HepG2 (cell line): ENCODE measurements at regions not wholly inside any gene's neighbourhood (a gene's known extent, or its start where the extent isn't known, plus 50 kb on each side); places are given as distances from the start of the nearest gene placed in this dataset.

Experiments used
- EP300 ChIP-seq, 3 experiments: sonication (generic) in 1 of 3; formaldehyde crosslinking in 1 of 3; IDR thresholded peaks; 2 replicates each; pipeline versions ENCODE4 v1.5.1 to v1.6.1; 2011 to 2020; ENCODE audit warnings: low read depth in 2 of 3, low read length in 2 of 3, borderline replicate concordance in 1 of 3, improper control_type of control experiment in 1 of 3, mild to moderate bottlenecking in 1 of 3, missing genetic modification reagents in 1 of 3, moderate library complexity in 1 of 3
- EZH2 ChIP-seq: conservative IDR thresholded peaks from 2 replicates; pipeline ENCODE4 v1.6.1; 2012; ENCODE audit warnings: mild to moderate bottlenecking, low read depth, low read length, moderate library complexity
- FOXA1 ChIP-seq, 2 experiments: fragments of 450-650 bp in 1 of 2; sonication (generic) in 1 of 2; formaldehyde crosslinking in 1 of 2; IDR thresholded peaks; 2 replicates each; pipeline versions ENCODE4 v1.4.0 to v1.6.1; 2016 to 2020; ENCODE audit warnings: missing genetic modification reagents in 1 of 2
- FUBP1 ChIP-seq: sonication (generic); formaldehyde crosslinking; IDR thresholded peaks from 2 replicates; pipeline ENCODE4 v1.5.1; 2020; ENCODE audit warnings: missing genetic modification reagents, mild to moderate bottlenecking, borderline replicate concordance
- HCFC1 ChIP-seq: fragments of 150-350 bp; IDR thresholded peaks from 2 replicates; pipeline ENCODE4 v1.6.1; 2014; ENCODE audit warnings: low read depth, low read length
- IRF2 ChIP-seq: IDR thresholded peaks from 2 replicates; pipeline ENCODE4 v1.6.1; 2018; ENCODE audit warnings: missing genetic modification reagents, missing compliant biosample characterization
- IRX3 ChIP-seq: sonication (generic); formaldehyde crosslinking; IDR thresholded peaks from 2 replicates; pipeline ENCODE4 v1.8.1; 2023; ENCODE audit warnings: mild to moderate bottlenecking, low read depth, missing genetic modification reagents, borderline replicate concordance
- KLF11 ChIP-seq: IDR thresholded peaks from 2 replicates; pipeline ENCODE4 v1.6.1; 2016; ENCODE audit warnings: missing compliant biosample characterization
- KLF16 ChIP-seq, 2 experiments: sonication (generic) in 1 of 2; formaldehyde crosslinking in 1 of 2; IDR thresholded peaks; 2 replicates each; pipeline versions ENCODE4 v1.6.1 to v1.8.0; 2016 to 2023; ENCODE audit warnings: missing genetic modification reagents in 2 of 2, missing compliant biosample characterization in 1 of 2
- MATR3 ChIP-seq: sonication (generic); formaldehyde crosslinking; IDR thresholded peaks from 2 replicates; pipeline ENCODE4 v1.4.0; 2020; ENCODE audit warnings: missing genetic modification reagents
- MEIS1 ChIP-seq: sonication (generic); formaldehyde crosslinking; IDR thresholded peaks from 2 replicates; pipeline ENCODE4 v1.9.0; 2021; ENCODE audit warnings: mild to moderate bottlenecking, missing genetic modification reagents, moderate library complexity, borderline replicate concordance
- NFIC ChIP-seq: IDR thresholded peaks from 2 replicates; pipeline ENCODE4 v1.6.1; 2012; ENCODE audit warnings: mild to moderate bottlenecking, low read length, inconsistent platforms
- NR2F2 ChIP-seq: IDR thresholded peaks from 2 replicates; pipeline ENCODE4 v1.6.1; 2012; ENCODE audit warnings: low read depth, inconsistent platforms, borderline replicate concordance
- NR2F6 ChIP-seq, 2 experiments: IDR thresholded peaks; 2 replicates each; pipeline ENCODE4 v1.6.1; 2016; ENCODE audit warnings: antibody characterized with exemption in 1 of 2, mild to moderate bottlenecking in 1 of 2
- PRMT3 ChIP-seq: sonication (generic); formaldehyde crosslinking; IDR thresholded peaks from 2 replicates; pipeline ENCODE4 v1.8.1; 2022; ENCODE audit warnings: low read depth, mild to moderate bottlenecking, moderate library complexity, missing genetic modification reagents, borderline replicate concordance
- SETDB1 ChIP-seq: sonication (generic); formaldehyde crosslinking; IDR thresholded peaks from 2 replicates; pipeline ENCODE4 v1.5.1; 2020; ENCODE audit warnings: missing genetic modification reagents, mild to moderate bottlenecking, borderline replicate concordance
- SOX5 ChIP-seq: IDR thresholded peaks from 2 replicates; pipeline ENCODE4 v1.6.1; 2016; ENCODE audit warnings: borderline replicate concordance
- SOX6 ChIP-seq, 2 experiments: fragments of 450-650 bp in 1 of 2; sonication (generic) in 1 of 2; formaldehyde crosslinking in 1 of 2; IDR thresholded peaks; 2 replicates each; pipeline versions ENCODE4 v1.4.0 to v1.6.1; 2017 to 2020; ENCODE audit warnings: antibody characterized with exemption in 1 of 2, mild to moderate bottlenecking in 1 of 2, missing genetic modification reagents in 1 of 2
- TEF ChIP-seq: sonication (generic); formaldehyde crosslinking; IDR thresholded peaks from 2 replicates; pipeline ENCODE4 v1.5.0; 2020; ENCODE audit warnings: missing genetic modification reagents
- TOPORS ChIP-seq: sonication (generic); formaldehyde crosslinking; IDR thresholded peaks from 2 replicates; pipeline ENCODE4 v1.8.0; 2023; ENCODE audit warnings: mild to moderate bottlenecking, missing genetic modification reagents
- USF2 ChIP-seq, 2 experiments: sonication (generic) in 1 of 2; formaldehyde crosslinking in 1 of 2; IDR thresholded peaks; 2 replicates each; pipeline versions ENCODE4 v1.5.1 to v1.6.1; 2011 to 2020; ENCODE audit warnings: borderline replicate concordance in 1 of 2, low read depth in 1 of 2, low read length in 1 of 2, mild to moderate bottlenecking in 1 of 2, missing genetic modification reagents in 1 of 2, moderate library complexity in 1 of 2
- ZFP90 ChIP-seq: sonication (generic); formaldehyde crosslinking; IDR thresholded peaks from 2 replicates; pipeline ENCODE4 v1.8.0; 2022; ENCODE audit warnings: missing genetic modification reagents, mild to moderate bottlenecking, inconsistent platforms, borderline replicate concordance
- ZNF20 ChIP-seq: sonication (generic); formaldehyde crosslinking; IDR thresholded peaks from 2 replicates; pipeline ENCODE4 v1.4.0; 2020; ENCODE audit warnings: mild to moderate bottlenecking, moderate library complexity, missing genetic modification reagents
- ZNF354B ChIP-seq: sonication (generic); formaldehyde crosslinking; IDR thresholded peaks from 2 replicates; pipeline ENCODE4 v1.8.0; 2022; ENCODE audit warnings: mild to moderate bottlenecking, missing genetic modification reagents
- ZNF589 ChIP-seq: sonication (generic); formaldehyde crosslinking; conservative IDR thresholded peaks from 2 replicates; pipeline ENCODE4 v1.8.0; 2022; ENCODE audit warnings: mild to moderate bottlenecking, moderate library complexity, missing genetic modification reagents
- ZNF7 ChIP-seq: IDR thresholded peaks from 2 replicates; pipeline ENCODE4 v1.6.1; 2016; ENCODE audit warnings: missing biosample characterization, missing genetic modification reagents
- ZNF747 ChIP-seq: sonication (generic); formaldehyde crosslinking; IDR thresholded peaks from 2 replicates; pipeline ENCODE4 v1.8.1; 2023; ENCODE audit warnings: missing genetic modification reagents, mild to moderate bottlenecking, borderline replicate concordance

GRCh38 chr3:40805456-40805855 lies 280.7 kb downstream of the ZNF621 start (continued):
- TF ChIP-seq USF2 (IDR thresholded peaks at IDR 0.05; ENCODE audit: low read depth, low read length) (no peak), USF2 (CRISPR knock-in tag; IDR thresholded peaks at IDR 0.05; ENCODE audit: borderline replicate concordance) (no peak), IRX3 (CRISPR knock-in tag) (no peak), ZNF589 (no peak), KLF11 (no peak), FUBP1 (CRISPR knock-in tag) (no peak), FOXA1 (IDR thresholded peaks at IDR 0.05) (no peak), FOXA1 (CRISPR knock-in tag; IDR thresholded peaks at IDR 0.05) (no peak), TOPORS (CRISPR knock-in tag) (no peak), KLF16 (CRISPR knock-in tag; IDR thresholded peaks at IDR 0.05) (no peak), ZFP90 (no peak), MATR3 (CRISPR knock-in tag) (no peak), TEF (CRISPR knock-in tag) (no peak), NR2F2 (0 out of 2 replicates have a peak, but pooled peaks have one; percentile 23), SETDB1 (CRISPR knock-in tag) (no peak), ZNF7 (CRISPR knock-in tag) (no peak), PRMT3 (no peak), EZH2 (no peak), ZNF20 (CRISPR knock-in tag) (no peak), MEIS1 (no peak), NR2F6 (IDR thresholded peaks at IDR 0.05) (peak; percentile 34; the same call in 1 of the 2 replicates), NR2F6 (CRISPR knock-in tag; IDR thresholded peaks at IDR 0.05) (no peak), EP300 (IDR thresholded peaks at IDR 0.05; ENCODE audit: low read depth in 2 of 2, low read length in 2 of 2) (peak in 1 of 2 experiments; percentile 18; a peak in 1 of 4 replicates), EP300 (CRISPR knock-in tag; IDR thresholded peaks at IDR 0.05; ENCODE audit: borderline replicate concordance) (no peak), IRF2 (CRISPR knock-in tag) (no peak), NFIC (no peak), SOX5 (CRISPR knock-in tag) (peak; percentile 72; the same call in 1 of the 2 replicates), SOX6 (IDR thresholded peaks at IDR 0.05) (no peak), SOX6 (CRISPR knock-in tag; IDR thresholded peaks at IDR 0.05) (peak; percentile 55; the same call in 1 of the 2 replicates), ZNF354B (no peak), HCFC1 (no peak), ZNF747 (CRISPR knock-in tag) (no peak)
